Memory B cell (primary cell): ENCODE measurements at regions not wholly inside any gene's neighbourhood (a gene's known extent, or its start where the extent isn't known, plus 50 kb on each side); places are given as distances from the start of the nearest gene placed in this dataset.

ENCODE experiments used
- ATAC-seq: fragments of 150-1000 bp; cut with Tn5 transposase; 2 replicates; pipeline ENCODE4 v1.10.0; 2021; ENCODE audit warnings: low read depth, mild to moderate bottlenecking, moderate library complexity
- DNase-seq, 2 donors: peaks; one replicate each; pipeline ENCODE4 v3.0.0; 2022; ENCODE audit warnings: low spot score in 2 of 2
- H3K27ac Mint-ChIP-seq: one replicate; pipeline ENCODE4 v1.8.0; 2022; ENCODE audit warnings: mild to moderate bottlenecking, moderate library complexity, mixed read lengths
- H3K27me3 Mint-ChIP-seq: one replicate; pipeline ENCODE4 v1.8.0; 2022; ENCODE audit warnings: mixed read lengths
- H3K36me3 Mint-ChIP-seq: one replicate; pipeline ENCODE4 v1.8.0; 2022; ENCODE audit warnings: mild to moderate bottlenecking, mixed read lengths
- H3K4me1 Mint-ChIP-seq: one replicate; pipeline ENCODE4 v1.8.0; 2022; ENCODE audit warnings: mixed read lengths
- H3K4me3 Mint-ChIP-seq: one replicate; pipeline ENCODE4 v1.8.0; 2022; ENCODE audit warnings: mild to moderate bottlenecking, moderate library complexity, mixed read lengths
- H3K9me3 Mint-ChIP-seq: one replicate; pipeline ENCODE4 v1.8.0; 2022; ENCODE audit warnings: mixed read lengths

- Mint-ChIP-seq H3K4me1 (peaks cover 4% of the 10 kb centered on the region), H3K9me3 (no peaks in the 10 kb centered on the region), H3K4me3 (no peak overlapping the region), H3K36me3 (no peaks in the 10 kb centered on the region), H3K27me3 (peaks cover 35% of the 10 kb centered on the region), H3K27ac (no peak overlapping the region)
- ATAC-seq, result no peak
- DNase-seq, result no peak
Observed at GRCh38 chr12:125193376-125194152, 128.3 kb downstream of the AACS start.

- DNase-seq (no peak), ATAC-seq (no peak)
- Mint-ChIP-seq H3K4me1 (peaks cover 2% of the 10 kb centered on the region), H3K27me3 (peaks cover 34% of the 10 kb centered on the region), H3K36me3 (no peaks in the 10 kb centered on the region), H3K27ac (no peak overlapping the region), H3K4me3 (no peak overlapping the region), H3K9me3 (no peaks in the 10 kb centered on the region)
Observed at GRCh38 chr12:125194163-125194773, 129.0 kb downstream of the AACS start.

- H3K9me3 Mint-ChIP-seq, result no peaks in the 10 kb centered on the region
- no peak overlapping the region for H3K27ac Mint-ChIP-seq
- ATAC-seq (no peak), DNase-seq (no peak)
- no peaks in the 10 kb centered on the region for H3K36me3 Mint-ChIP-seq
- H3K4me1 Mint-ChIP-seq, result no peaks in the 10 kb centered on the region
- H3K4me3 Mint-ChIP-seq, result no peak overlapping the region
- peaks cover 33% of the 10 kb centered on the region for H3K27me3 Mint-ChIP-seq
Observed at GRCh38 chr12:125194987-125195386, 129.8 kb downstream of the AACS start.

DNA sequence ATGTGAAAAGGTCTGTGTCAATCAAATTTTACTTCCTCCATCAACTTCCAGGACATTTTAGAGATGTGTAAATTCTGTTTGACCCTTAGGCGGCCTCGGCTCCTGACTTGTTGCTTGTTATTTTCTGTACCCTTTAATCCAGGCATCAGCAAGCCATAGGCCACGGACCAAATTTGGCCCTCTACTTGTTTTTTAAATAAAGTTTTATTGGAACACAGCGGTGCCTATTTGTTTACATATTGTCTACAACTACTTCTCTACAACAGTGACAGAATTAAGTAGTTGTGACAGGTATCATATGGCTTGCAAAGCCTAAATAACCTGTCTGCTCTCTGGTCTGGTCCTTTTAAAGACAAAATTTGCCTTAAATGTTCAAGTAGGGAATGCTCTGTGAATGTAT lies 132.1 kb downstream of the AACS start:
- peaks cover 24% of the 10 kb centered on the region for H3K27me3 Mint-ChIP-seq
- ATAC-seq, result no peak
- no peaks in the 10 kb centered on the region for H3K4me1 Mint-ChIP-seq
- peaks cover 3% of the 10 kb centered on the region for H3K9me3 Mint-ChIP-seq
- H3K4me3 Mint-ChIP-seq, result no peak overlapping the region
- H3K27ac Mint-ChIP-seq, result no peak overlapping the region
- no peak for DNase-seq
- no peaks in the 10 kb centered on the region for H3K36me3 Mint-ChIP-seq

GRCh38 chr12:125198652-125199051 lies 133.4 kb downstream of the AACS start:
- Mint-ChIP-seq H3K36me3 (no peaks in the 10 kb centered on the region), H3K27ac (no peak overlapping the region), H3K4me1 (no peaks in the 10 kb centered on the region), H3K9me3 (peaks cover 3% of the 10 kb centered on the region), H3K4me3 (no peak overlapping the region), H3K27me3 (peaks cover 25% of the 10 kb centered on the region)
- ATAC-seq (no peak), DNase-seq (no peak)

- ATAC-seq, result no peak
- Mint-ChIP-seq H3K4me1 (no peaks in the 10 kb centered on the region), H3K36me3 (no peaks in the 10 kb centered on the region), H3K9me3 (peaks cover 3% of the 10 kb centered on the region), H3K27me3 (peaks cover 16% of the 10 kb centered on the region), H3K27ac (no peak overlapping the region), H3K4me3 (no peak overlapping the region)
- no peak for DNase-seq
Observed at GRCh38 chr12:125201090-125201489, 135.9 kb downstream of the AACS start.

DNA sequence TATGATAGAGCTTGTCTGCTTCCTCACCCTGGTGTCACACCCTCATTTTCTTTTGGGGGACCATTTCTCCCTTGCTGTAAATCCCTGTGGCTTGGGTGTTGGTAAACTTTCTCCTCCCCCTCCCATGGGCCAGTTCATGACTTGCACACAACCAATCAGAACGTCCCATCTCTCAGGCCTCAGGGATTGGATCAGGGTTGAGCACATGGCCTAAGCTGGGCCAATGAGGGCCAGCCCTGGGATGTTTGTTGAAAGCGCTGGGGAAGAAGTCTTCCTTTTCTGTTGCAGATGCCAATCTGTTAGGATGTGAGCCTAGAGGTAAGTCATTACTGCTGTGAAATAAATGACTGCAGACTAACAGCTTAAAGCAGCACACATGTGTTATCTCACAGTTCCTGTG lies 136.7 kb downstream of the AACS start:
- H3K27me3 Mint-ChIP-seq, result peaks cover 19% of the 10 kb centered on the region
- H3K27ac Mint-ChIP-seq, result no peak overlapping the region
- ATAC-seq, result no peak

GRCh38 chr12:125202421-125202820 lies 137.2 kb downstream of the AACS start:
- Mint-ChIP-seq H3K4me3 (no peak overlapping the region), H3K9me3 (peaks cover 3% of the 10 kb centered on the region), H3K27me3 (peaks cover 19% of the 10 kb centered on the region), H3K36me3 (no peaks in the 10 kb centered on the region), H3K4me1 (no peaks in the 10 kb centered on the region), H3K27ac (no peak overlapping the region)
- DNase-seq (no peak), ATAC-seq (no peak)

More for the DNA sequence above, 136.7 kb downstream of the AACS start:
- Mint-ChIP-seq H3K36me3 (no peaks in the 10 kb centered on the region), H3K4me3 (no peak overlapping the region), H3K4me1 (no peaks in the 10 kb centered on the region), H3K9me3 (peaks cover 3% of the 10 kb centered on the region)
- no peak for DNase-seq

DNA sequence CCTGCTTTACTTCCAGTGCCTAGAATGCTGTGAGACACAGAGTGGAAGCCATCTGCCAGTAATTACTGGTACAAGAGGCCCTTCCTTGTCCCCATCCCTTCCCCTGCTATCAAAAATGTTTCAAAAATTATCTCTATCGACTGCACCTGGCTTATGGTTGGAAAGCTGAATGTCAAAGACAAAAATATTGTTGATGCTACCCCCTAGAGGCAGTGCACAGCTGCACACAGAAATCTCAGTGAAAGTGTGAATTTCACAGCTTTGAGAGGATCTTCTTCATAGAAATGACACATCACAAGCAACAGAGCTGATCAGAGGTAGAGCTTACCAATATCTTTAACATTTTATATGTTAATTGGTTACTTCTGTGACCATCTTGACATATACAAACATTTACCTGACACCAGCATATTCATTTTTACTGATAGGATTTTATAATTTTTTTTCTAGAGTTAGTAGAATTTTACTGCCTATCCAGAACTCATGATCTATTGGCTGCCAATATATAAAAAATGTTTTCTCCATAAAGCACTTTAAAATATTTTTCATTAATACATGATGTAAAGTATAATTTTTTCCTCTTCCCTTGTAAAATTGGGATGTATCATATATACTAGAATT lies 138.0 kb downstream of the AACS start:
- DNase-seq (no peak), ATAC-seq (no peak)
- Mint-ChIP-seq H3K9me3 (peaks cover 5% of the 10 kb centered on the region), H3K27me3 (peaks cover 23% of the 10 kb centered on the region), H3K4me1 (no peaks in the 10 kb centered on the region), H3K27ac (no peak overlapping the region), H3K36me3 (no peaks in the 10 kb centered on the region), H3K4me3 (no peak overlapping the region)

GRCh38 chr12:125205386-125205785 lies 140.2 kb downstream of the AACS start:
- ATAC-seq (no peak), DNase-seq (no peak)
- no peaks in the 10 kb centered on the region for H3K4me1 Mint-ChIP-seq
- peaks cover 26% of the 10 kb centered on the region for H3K27me3 Mint-ChIP-seq
- peaks cover 4% of the 10 kb centered on the region for H3K9me3 Mint-ChIP-seq
- H3K36me3 Mint-ChIP-seq, result no peaks in the 10 kb centered on the region
- no peak overlapping the region for H3K4me3 Mint-ChIP-seq
- H3K27ac Mint-ChIP-seq, result no peak overlapping the region

DNA sequence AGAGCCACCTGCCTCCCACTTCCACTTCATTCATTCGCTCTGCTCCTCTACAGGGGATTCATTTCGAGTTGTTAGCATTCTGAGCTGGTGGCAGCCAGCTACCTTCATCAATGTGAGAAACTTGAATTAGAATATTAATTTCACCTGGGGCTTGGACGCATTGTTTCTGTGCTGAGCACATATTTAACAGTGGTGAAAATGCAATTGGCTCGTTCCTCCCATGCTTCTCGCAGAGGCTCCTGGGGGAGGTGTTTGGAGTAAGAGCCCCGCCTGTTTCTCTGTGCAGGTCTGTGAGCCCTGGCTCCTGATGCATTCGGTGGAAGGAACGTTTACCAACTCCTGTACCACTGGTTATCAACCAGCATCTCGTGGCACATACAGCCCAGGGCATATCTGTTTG lies 141.5 kb downstream of the AACS start:
- H3K4me3 Mint-ChIP-seq, result no peak overlapping the region
- peaks cover 27% of the 10 kb centered on the region for H3K27me3 Mint-ChIP-seq
- no peak overlapping the region for H3K27ac Mint-ChIP-seq
- no peak for ATAC-seq
- H3K9me3 Mint-ChIP-seq, result peaks cover 2% of the 10 kb centered on the region
- no peaks in the 10 kb centered on the region for H3K36me3 Mint-ChIP-seq
- no peaks in the 10 kb centered on the region for H3K4me1 Mint-ChIP-seq
- no peak for DNase-seq

GRCh38 chr12:125208334-125208733 lies 143.1 kb downstream of the AACS start:
- peaks cover 23% of the 10 kb centered on the region for H3K27me3 Mint-ChIP-seq
- H3K9me3 Mint-ChIP-seq, result peaks cover 4% of the 10 kb centered on the region
- DNase-seq, result no peak

GRCh38 chr12:125208942-125209341 lies 143.7 kb downstream of the AACS start:
- Mint-ChIP-seq H3K36me3 (no peaks in the 10 kb centered on the region), H3K27me3 (peaks cover 23% of the 10 kb centered on the region), H3K27ac (no peak overlapping the region), H3K4me3 (no peak overlapping the region), H3K4me1 (no peaks in the 10 kb centered on the region), H3K9me3 (peaks cover 4% of the 10 kb centered on the region)
- DNase-seq (no peak), ATAC-seq (no peak)

More at GRCh38 chr12:125208334-125208733, 143.1 kb downstream of the AACS start:
- no peak for ATAC-seq
- H3K27ac Mint-ChIP-seq, result no peak overlapping the region
- H3K4me1 Mint-ChIP-seq, result no peaks in the 10 kb centered on the region
- no peaks in the 10 kb centered on the region for H3K36me3 Mint-ChIP-seq
- H3K4me3 Mint-ChIP-seq, result no peak overlapping the region

GRCh38 chr12:125210104-125210755 lies 145.0 kb downstream of the AACS start:
- H3K4me3 Mint-ChIP-seq, result no peak overlapping the region
- no peaks in the 10 kb centered on the region for H3K4me1 Mint-ChIP-seq
- H3K9me3 Mint-ChIP-seq, result peaks cover 6% of the 10 kb centered on the region
- ATAC-seq (no peak), DNase-seq (no peak)
- peaks cover 25% of the 10 kb centered on the region for H3K27me3 Mint-ChIP-seq
- no peak overlapping the region for H3K27ac Mint-ChIP-seq
- no peaks in the 10 kb centered on the region for H3K36me3 Mint-ChIP-seq
